HG03280 (cell line): ENCODE measurements at regions not wholly inside any gene's neighbourhood (a gene's known extent, or its start where the extent isn't known, plus 50 kb on each side); places are given as distances from the start of the nearest gene placed in this dataset.

ENCODE experiments used
- ATAC-seq: cut with Tn5 transposase; IDR thresholded peaks from one replicate; pipeline ENCODE4 v1.9.1; 2021; ENCODE audit warnings: mild to moderate bottlenecking, moderate library complexity; ENCODE audit not compliant: unreplicated experiment

DNA sequence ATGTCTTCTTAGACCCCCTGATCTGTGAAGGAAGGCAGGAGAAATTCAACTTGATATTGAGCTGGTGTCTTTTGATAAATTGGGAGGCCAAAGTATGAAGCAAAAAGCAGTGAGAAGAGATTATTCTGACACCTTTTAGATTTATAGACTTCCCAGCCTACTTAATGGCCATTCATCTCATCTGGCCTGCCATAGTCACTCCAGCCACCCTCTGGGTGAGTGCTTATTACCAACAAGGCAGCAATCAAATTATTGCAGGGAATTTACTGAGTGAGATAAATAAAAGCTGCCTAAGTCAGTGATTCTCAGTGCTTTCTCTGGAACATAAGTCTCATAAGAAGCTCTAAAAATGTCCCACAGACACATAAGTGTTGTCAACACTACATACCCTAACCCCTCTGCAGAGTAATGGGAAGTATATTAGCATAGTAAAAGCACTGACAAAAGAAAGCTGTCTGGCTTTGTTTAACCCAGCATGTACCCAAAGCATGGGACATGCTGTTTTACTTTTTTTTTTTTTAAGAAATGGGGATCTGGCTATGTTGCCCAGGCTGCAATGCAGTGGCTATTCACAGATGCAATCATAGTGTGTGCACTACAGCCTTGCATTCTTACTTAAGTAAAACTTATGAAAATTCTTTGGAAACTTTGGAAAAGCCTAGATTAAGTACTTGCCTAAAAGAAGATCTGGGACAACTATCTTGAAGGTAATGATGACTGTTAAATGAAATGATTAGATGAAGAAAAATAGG lies 725.3 kb downstream of the TUSC7 start:
- ATAC-seq: no peak

DNA sequence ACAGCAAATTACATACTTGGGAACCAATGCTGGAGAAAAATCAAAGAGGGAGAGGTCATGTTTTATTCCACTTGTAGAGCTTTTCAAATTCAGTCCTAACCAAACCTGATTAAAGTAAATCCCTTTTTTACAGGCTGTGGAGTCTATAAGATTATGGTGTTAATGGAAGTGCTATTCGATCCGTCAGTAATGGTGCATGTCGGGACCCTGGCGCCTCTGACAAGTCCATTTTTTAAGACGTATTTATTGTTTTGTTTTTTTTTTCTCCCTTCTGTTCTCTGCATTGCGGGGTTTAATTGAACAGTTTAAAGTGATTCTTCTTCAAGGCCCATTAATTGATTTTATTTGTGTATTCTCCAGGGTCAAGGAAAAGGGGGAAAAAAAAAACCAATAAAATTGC lies 725.9 kb downstream of the TUSC7 start:
- no peak for ATAC-seq

- ATAC-seq: no peak
Observed at GRCh38 chr3:117439812-117440211, 730.2 kb downstream of the TUSC7 start.

- ATAC-seq: no peak
Observed at GRCh38 chr3:117441851-117442250, 732.3 kb downstream of the TUSC7 start.

DNA sequence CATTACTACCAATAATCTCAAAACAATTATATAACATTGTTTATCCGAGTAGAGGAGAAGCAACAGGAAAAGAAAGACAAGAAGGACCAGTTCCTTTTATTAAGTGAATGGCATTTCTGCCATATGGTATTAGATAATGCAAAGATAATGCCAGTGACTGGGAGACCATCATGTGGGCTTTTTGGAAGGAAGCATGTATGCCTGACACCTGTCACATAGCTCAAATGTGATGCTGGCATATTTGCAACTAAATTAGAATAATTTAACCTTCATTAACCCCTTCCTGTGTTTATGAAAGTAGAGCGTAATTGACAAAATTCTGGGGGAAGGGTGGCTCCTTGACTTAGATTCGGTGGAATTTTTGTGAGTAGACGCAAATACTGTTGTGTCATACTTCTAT lies 733.0 kb downstream of the TUSC7 start:
- ATAC-seq: no peak

- ATAC-seq: no peak
Observed at GRCh38 chr3:117443014-117443413, 733.4 kb downstream of the TUSC7 start.

DNA sequence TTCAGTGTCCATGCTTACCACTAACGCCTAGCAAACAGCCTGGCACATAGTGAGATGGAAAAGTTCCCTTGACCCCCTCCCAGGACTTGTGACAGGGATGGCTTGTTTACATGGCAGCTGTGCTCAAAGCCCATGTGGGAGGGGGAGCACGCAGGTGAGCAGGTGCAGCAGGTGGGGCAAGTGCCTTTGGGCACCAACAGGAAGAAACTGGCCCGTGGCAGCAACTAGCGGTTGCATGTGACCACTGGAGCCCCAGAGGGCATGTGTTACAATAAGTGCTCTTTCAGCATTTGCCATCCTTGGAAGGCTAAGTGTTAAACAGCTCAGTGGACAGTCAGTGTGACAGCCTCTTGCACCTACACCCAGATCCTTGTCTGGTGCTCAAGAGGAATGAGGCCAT lies 734.6 kb downstream of the TUSC7 start:
- no peak for ATAC-seq

- ATAC-seq: no peak
Observed at GRCh38 chr3:117447419-117447818, 737.8 kb downstream of the TUSC7 start.

DNA sequence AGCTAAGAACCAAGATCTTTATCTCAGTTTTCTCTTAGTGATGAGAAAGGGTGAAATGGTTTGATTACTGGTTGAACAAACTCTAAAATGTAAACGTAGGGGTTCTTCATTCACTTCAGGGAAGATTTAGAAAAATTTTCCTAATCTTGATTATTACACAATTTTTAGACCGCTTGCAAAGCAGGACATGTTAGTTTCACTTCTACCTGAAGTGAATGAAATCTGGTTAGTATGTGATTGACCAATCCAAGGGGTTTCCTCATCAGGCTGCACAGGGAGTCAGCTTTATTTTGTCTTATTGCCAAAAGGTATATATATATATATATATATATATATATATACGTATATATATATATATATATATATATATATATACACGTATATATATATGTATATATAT lies 740.4 kb downstream of the TUSC7 start:
- ATAC-seq: no peak

GRCh38 chr3:117454254-117454653 lies 744.7 kb downstream of the TUSC7 start:
- no peak for ATAC-seq

GRCh38 chr3:117454908-117455307 lies 745.3 kb downstream of the TUSC7 start:
- no peak for ATAC-seq

GRCh38 chr3:117455782-117456181 lies 746.2 kb downstream of the TUSC7 start:
- ATAC-seq: no peak

GRCh38 chr3:117463276-117464115 lies 753.9 kb downstream of the TUSC7 start:
- ATAC-seq: no peak

- no peak for ATAC-seq
Observed at GRCh38 chr3:117471831-117472230, 762.3 kb downstream of the TUSC7 start.

GRCh38 chr3:117473981-117474538 lies 764.5 kb downstream of the TUSC7 start:
- no peak for ATAC-seq

GRCh38 chr3:117476572-117476971 lies 767.0 kb downstream of the TUSC7 start:
- no peak for ATAC-seq

GRCh38 chr3:117477214-117477755 lies 767.7 kb downstream of the TUSC7 start:
- no peak for ATAC-seq

GRCh38 chr3:117479095-117479494 lies 769.5 kb downstream of the TUSC7 start:
- peak; percentile 70 for ATAC-seq

DNA sequence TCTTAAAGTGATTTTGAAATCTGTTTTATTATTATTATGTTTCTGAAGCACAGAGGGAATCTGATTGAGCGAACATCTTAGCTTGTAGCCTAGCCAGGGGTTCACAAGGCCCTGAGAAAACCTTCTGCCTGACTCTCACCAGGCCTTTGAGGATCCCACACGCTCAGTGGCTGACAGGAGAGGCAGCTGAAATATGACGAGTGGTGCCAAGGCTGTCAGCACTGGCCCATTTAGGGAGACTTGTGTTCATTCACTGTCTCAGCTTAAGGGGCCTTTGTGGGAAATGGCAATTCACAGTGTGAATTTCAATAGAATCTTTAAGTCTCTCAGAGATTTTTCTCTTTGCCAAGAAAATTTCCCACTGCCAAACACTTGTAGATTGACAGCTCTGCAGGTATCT lies 770.9 kb downstream of the TUSC7 start:
- ATAC-seq: no peak

GRCh38 chr3:117480972-117481371 lies 771.4 kb downstream of the TUSC7 start:
- no peak for ATAC-seq

DNA sequence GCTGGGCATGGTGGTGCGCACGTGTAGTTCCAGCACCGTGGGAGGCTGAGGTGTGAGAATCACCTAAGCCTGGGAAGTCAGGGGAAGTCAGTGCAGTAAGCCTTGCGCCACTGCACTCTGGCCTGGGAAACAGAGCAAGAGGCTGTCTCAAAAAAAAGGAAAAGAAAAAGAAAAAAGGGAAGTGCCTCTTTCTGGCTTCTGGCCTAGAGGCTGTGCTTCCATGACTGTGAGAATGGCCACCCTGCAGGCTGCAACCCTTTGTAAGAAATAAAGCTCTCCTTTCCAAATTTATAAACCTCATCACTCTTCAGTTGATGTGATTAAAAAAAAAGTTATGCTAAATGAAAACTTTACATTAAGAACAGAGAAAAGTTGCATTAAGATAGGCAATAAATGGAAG lies 774.3 kb downstream of the TUSC7 start:
- ATAC-seq: no peak

- ATAC-seq: no peak
Observed at GRCh38 chr3:117485841-117486240, 776.3 kb downstream of the TUSC7 start.
